A549 (cell line): ENCODE measurements at regions not wholly inside any gene's neighbourhood (a gene's known extent, or its start where the extent isn't known, plus 50 kb on each side); places are given as distances from the start of the nearest gene placed in this dataset.

Experiments used
- ATAC-seq, 2 experiments: fragments of 200-7000 bp in 1 of 2; fragments of >200 bp in 1 of 2; cut with Nextera tagmentation in 1 of 2; cut with Tn5 transposase in 1 of 2; 3 replicates each; pipeline versions ENCODE4 v1.8.0 to v1.9.1; 2018 to 2020; ENCODE audit warnings: mild to moderate bottlenecking in 1 of 2, moderate library complexity in 1 of 2
- CTCF ChIA-PET: fragments of 300-600 bp; sonication (Branson Sonifier 250); formaldehyde crosslinking; extraction: SDS; loops from one replicate; lab custom pipeline; 2021; ENCODE audit warnings: antibody characterized with exemption, inconsistent platforms; lab: Yijun Ruan, JAX
- POLR2A ChIA-PET: fragments of 350-600 bp; formaldehyde crosslinking; extraction: SDS; loops from one replicate; lab custom pipeline; 2021; ENCODE audit warnings: antibody characterized with exemption, inconsistent platforms; lab: Yijun Ruan, JAX
- DNase-seq, 2 experiments: peaks; one replicate each; pipeline versions ENCODE4 v3.0.0 to v3.0.0-alpha.2; 2011 to 2016; ENCODE audit warnings: low read depth in 1 of 2, low spot score in 1 of 2
- FAIRE-seq: peaks from 2 replicates; lab custom pipeline; 2011; peaks lifted over from hg19 to GRCh38; lab: Jason Lieb, UNC
- H3K27ac ChIP-seq, 2 experiments: fragments of >200 bp; sonication (Bioruptor Twin); formaldehyde crosslinking; 3 replicates each; pipeline ENCODE4 v1.5.1; 2016 to 2017
- H3K4me1 ChIP-seq: fragments of >200 bp; sonication (Bioruptor Twin); formaldehyde crosslinking; 3 replicates; pipeline ENCODE4 v1.6.1; 2016
- H3K4me2 ChIP-seq: fragments of >200 bp; sonication (Bioruptor Twin); formaldehyde crosslinking; 3 replicates; pipeline ENCODE4 v1.6.1; 2016
- H3K4me3 ChIP-seq: fragments of >200 bp; sonication (Bioruptor Twin); formaldehyde crosslinking; 3 replicates; pipeline ENCODE4 v1.5.1; 2016
- H3K9me3 ChIP-seq: fragments of >200 bp; sonication (Bioruptor Twin); formaldehyde crosslinking; 3 replicates; pipeline ENCODE4 v1.6.1; 2016
- CBX8 ChIP-seq: fragments of 200-600 bp; sonication (generic); IDR thresholded peaks from 2 replicates; pipeline ENCODE4 v1.6.1; 2016
- CEBPB ChIP-seq, 2 experiments: fragments of >200 bp in 1 of 2; sonication (Bioruptor Twin) in 1 of 2; formaldehyde crosslinking in 1 of 2; IDR thresholded peaks; 2 replicates each; pipeline ENCODE4 v1.6.1; 2012 to 2016
- E2F6 ChIP-seq: IDR thresholded peaks from 2 replicates; pipeline ENCODE4 v1.6.1; 2012; ENCODE audit warnings: low read depth, borderline replicate concordance
- ELK1 ChIP-seq: fragments of 150-350 bp; IDR thresholded peaks from 2 replicates; pipeline ENCODE4 v1.6.1; 2014; ENCODE audit warnings: low read depth, mild to moderate bottlenecking, low read length
- FOSL2 ChIP-seq, 2 experiments: fragments of 450-650 bp in 1 of 2; fragments of >200 bp in 1 of 2; sonication (Bioruptor Twin) in 1 of 2; formaldehyde crosslinking; IDR thresholded peaks; 2 replicates each; pipeline versions ENCODE4 v1.5.0 to v1.6.1; 2016 to 2020; ENCODE audit warnings: mild to moderate bottlenecking in 1 of 2, moderate library complexity in 1 of 2
- HES2 ChIP-seq: fragments of >200 bp; sonication (Bioruptor Twin); formaldehyde crosslinking; IDR thresholded peaks from 2 replicates; pipeline ENCODE4 v1.6.1; 2016
- HMGXB4 ChIP-seq: fragments of 250-450 bp; sonication (Bioruptor Pico); IDR thresholded peaks from 2 replicates; pipeline ENCODE4 v1.5.0; 2021; ENCODE audit warnings: mild to moderate bottlenecking, moderate library complexity, borderline replicate concordance
- HOXA7 ChIP-seq: fragments of 250-450 bp; sonication (Bioruptor Pico); IDR thresholded peaks from 2 replicates; pipeline ENCODE4 v1.5.0; 2020; ENCODE audit warnings: mild to moderate bottlenecking, moderate library complexity
- HOXB5 ChIP-seq: fragments of 250-450 bp; sonication (Bioruptor Pico); IDR thresholded peaks from 2 replicates; pipeline ENCODE4 v1.5.0; 2020; ENCODE audit warnings: mild to moderate bottlenecking, moderate library complexity
- JUN ChIP-seq, 2 experiments: fragments of >200 bp; sonication (Bioruptor Twin); formaldehyde crosslinking; IDR thresholded peaks; 2 replicates in 1 of 2; 3 replicates in 1 of 2; pipeline ENCODE4 v1.6.1; 2016 to 2017
- KDM1A ChIP-seq: fragments of 200-600 bp; sonication (generic); IDR thresholded peaks from 2 replicates; pipeline ENCODE4 v1.6.1; 2016; ENCODE audit warnings: low read depth, mild to moderate bottlenecking
- MAFK ChIP-seq: fragments of 450-650 bp; IDR thresholded peaks from 2 replicates; pipeline ENCODE4 v1.6.1; 2014; ENCODE audit not compliant: partially characterized antibody
- PBX3 ChIP-seq: IDR thresholded peaks from 2 replicates; pipeline ENCODE4 v1.6.1; 2012
- POLR2AphosphoS2 ChIP-seq: conservative IDR thresholded peaks from 2 replicates; pipeline ENCODE4 v1.6.1; 2012; ENCODE audit warnings: low read length, improper control_type of control experiment, inconsistent platforms
- RAD21 ChIP-seq, 2 experiments: fragments of >200 bp in 1 of 2; sonication (Bioruptor Twin) in 1 of 2; formaldehyde crosslinking in 1 of 2; IDR thresholded peaks in 1 of 2; conservative IDR thresholded peaks in 1 of 2; 2 replicates in 1 of 2; 3 replicates in 1 of 2; pipeline ENCODE4 v1.6.1; 2012 to 2018; ENCODE audit warnings: inconsistent platforms in 1 of 2
- RARB ChIP-seq: fragments of 250-450 bp; sonication (Bioruptor Pico); IDR thresholded peaks from 2 replicates; pipeline ENCODE4 v1.8.0; 2021; ENCODE audit warnings: mild to moderate bottlenecking, moderate library complexity
- TFCP2L1 ChIP-seq: fragments of 250-450 bp; sonication (Bioruptor Pico); IDR thresholded peaks from 2 replicates; pipeline ENCODE4 v1.5.0; 2021; ENCODE audit warnings: mild to moderate bottlenecking
- USF2 ChIP-seq: fragments of 450-650 bp; IDR thresholded peaks from 2 replicates; pipeline ENCODE4 v1.6.1; 2014; ENCODE audit warnings: antibody characterized with exemption
- ZNF302 ChIP-seq: fragments of 250-450 bp; sonication (Bioruptor Pico); IDR thresholded peaks from 2 replicates; pipeline ENCODE4 v1.9.0; 2021; ENCODE audit warnings: inconsistent platforms, mild to moderate bottlenecking, moderate library complexity
- WGBS: methylation state at CpG from one replicate; pipeline ENCODE4 v1.1.6; 2017; ENCODE audit errors: missing lambda C conversion rate; 5-methylcytosine and 5-hydroxymethylcytosine counted together

- DNase-seq (no peak), ATAC-seq (no peak), FAIRE-seq (no peak)
- Histone ChIP-seq H3K4me1 (no peaks in the 10 kb centered on the region), H3K9me3 (no peaks in the 10 kb centered on the region), H3K27ac (no peak overlapping the region), H3K4me3 (no peak overlapping the region), H3K4me2 (no peak overlapping the region)
- TF ChIP-seq USF2 (no peak), HOXB5 (CRISPR knock-in tag) (no peak), HMGXB4 (CRISPR knock-in tag) (no peak), ZNF302 (no peak), KDM1A (no peak), HES2 (no peak), TFCP2L1 (CRISPR knock-in tag) (no peak), JUN (IDR thresholded peaks at IDR 0.05) (no peak), ELK1 (no peak), POLR2AphosphoS2 (no peak), RARB (CRISPR knock-in tag) (no peak), PBX3 (no peak), E2F6 (no peak), CEBPB (IDR thresholded peaks at IDR 0.05) (no peak), CBX8 (no peak), MAFK (no peak), HOXA7 (CRISPR knock-in tag) (no peak), RAD21 (conservative IDR thresholded peaks at IDR 0.05 in 1 of 2, IDR thresholded peaks at IDR 0.05 in 1 of 2) (no peak), FOSL2 (IDR thresholded peaks at IDR 0.05) (no peak), FOSL2 (CRISPR knock-in tag; IDR thresholded peaks at IDR 0.05) (no peak)
- ChIA-PET POLR2A (no interaction called here), CTCF (no interaction called here)
These were observed 460.2 kb downstream of the LTN1 start for GRCh38 chr21:28532446-28532845.

GRCh38 chr21:28523367-28523766, 469.3 kb downstream of the LTN1 start:
- Histone ChIP-seq H3K4me2 (no peak overlapping the region), H3K27ac (no peak overlapping the region), H3K4me3 (no peak overlapping the region), H3K4me1 (no peaks in the 10 kb centered on the region), H3K9me3 (no peaks in the 10 kb centered on the region)
- 44% methylated on average over 2 of the region's 2 CpGs for WGBS
- no peak for FAIRE-seq
- no peak for TF ChIP-seq POLR2AphosphoS2
- no peak for DNase-seq
- CTCF ChIA-PET: no interaction called here
- no peak for ATAC-seq
- POLR2A ChIA-PET: no interaction called here
